C4-2B (cell line): ENCODE measurements at regions not wholly inside any gene's neighbourhood (a gene's known extent, or its start where the extent isn't known, plus 50 kb on each side); places are given as distances from the start of the nearest gene placed in this dataset.

Experiments
- CTCF ChIP-seq: fragments of 450-650 bp; conservative IDR thresholded peaks from 2 replicates; pipeline ENCODE4 v1.5.1; 2017; ENCODE audit warnings: mild to moderate bottlenecking
- ZFX ChIP-seq: fragments of 450-650 bp; IDR thresholded peaks from 2 replicates; pipeline ENCODE4 v1.6.1; 2017

DNA sequence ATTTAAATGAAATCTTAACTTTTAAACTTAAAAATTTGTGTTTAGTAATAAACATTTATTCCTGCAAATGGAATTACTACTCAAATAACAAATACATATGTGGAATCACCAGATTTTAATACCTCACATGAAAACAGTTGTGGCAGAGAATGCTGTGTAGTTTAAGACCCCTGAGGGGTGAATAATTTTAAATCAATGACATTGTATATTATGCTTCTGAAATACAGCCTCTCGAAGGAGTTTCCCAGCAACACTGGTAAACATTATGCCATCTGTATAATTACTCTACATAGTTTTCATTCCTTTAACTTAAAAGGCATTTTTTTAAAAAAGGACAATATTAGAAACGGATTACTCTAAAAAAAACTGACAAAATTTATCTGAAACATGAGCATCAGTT lies 2313.3 kb downstream of the ARAP2 start:
- no peak for TF ChIP-seq CTCF
- TF ChIP-seq ZFX: no peak
